LHCN-M2 (cell line): ENCODE measurements at regions not wholly inside any gene's neighbourhood (a gene's known extent, or its start where the extent isn't known, plus 50 kb on each side); places are given as distances from the start of the nearest gene placed in this dataset.
A peak's percentile ranks its signal among the peaks of the same experiment; 100 is the strongest.

Experiments used
- DNase-seq: peaks from one replicate; pipeline ENCODE4 v3.0.0-alpha.2; 2012; ENCODE audit warnings: low read depth

DNA sequence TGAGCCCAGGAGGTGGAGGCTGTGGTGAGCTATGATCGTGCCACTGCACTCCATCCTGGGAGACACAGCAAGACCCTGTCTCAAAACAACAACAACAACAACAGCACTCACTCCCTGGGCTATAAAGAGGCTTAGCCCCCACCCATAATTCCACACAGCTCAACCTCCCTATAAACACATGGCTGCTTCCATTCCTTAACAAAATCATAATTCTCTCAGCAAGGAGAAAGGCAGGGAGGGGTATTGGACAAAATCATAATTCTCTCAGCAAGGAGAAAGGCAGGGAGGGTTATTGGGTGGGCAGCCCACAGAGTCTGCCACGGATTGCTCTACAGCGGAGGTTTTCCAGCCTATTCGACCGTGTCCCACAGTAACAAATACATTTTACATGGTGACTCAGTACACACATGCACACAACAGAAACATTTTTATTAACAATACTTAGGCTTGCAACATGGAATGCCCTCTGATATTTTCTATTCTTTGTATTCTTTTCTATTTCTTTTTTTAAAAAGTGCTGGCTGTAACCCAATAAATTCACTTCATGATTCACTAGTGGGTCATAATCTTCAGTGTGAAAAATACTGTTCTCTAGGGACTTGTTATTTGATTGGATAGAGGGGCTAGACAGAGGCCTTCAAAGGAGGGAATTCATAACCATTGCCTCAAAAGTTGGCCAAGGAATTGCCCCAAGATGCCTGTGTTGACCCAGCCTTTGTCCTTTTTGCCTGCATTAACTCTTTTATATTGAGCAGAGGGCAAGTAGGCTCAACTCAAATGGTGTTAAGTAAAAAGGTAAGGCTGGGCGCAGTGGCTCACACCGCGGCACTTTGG is 50.6 kb upstream of the ZMYND8 start:
- DNase-seq, result peak; percentile 41

DNA sequence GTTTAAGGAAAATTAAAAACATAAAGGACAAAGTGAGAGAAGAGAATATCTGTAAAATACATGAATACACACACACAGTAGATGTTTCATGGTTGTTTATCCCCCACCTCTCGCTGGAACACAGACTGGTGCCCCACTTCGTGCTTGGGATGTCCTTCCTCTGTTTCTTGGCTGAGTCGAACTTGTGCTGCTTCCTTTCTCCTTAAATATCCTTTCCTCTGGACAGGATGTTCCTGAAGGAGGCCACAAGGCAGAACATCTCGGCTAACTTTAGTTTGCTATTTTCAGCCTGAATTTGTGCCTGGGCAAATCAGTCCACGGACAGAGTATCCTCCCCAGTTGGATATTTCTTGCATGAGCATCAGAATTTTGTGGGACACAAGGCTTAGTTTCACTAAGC is 54.7 kb upstream of the ZMYND8 start:
- DNase-seq, result peak; percentile 24

DNA sequence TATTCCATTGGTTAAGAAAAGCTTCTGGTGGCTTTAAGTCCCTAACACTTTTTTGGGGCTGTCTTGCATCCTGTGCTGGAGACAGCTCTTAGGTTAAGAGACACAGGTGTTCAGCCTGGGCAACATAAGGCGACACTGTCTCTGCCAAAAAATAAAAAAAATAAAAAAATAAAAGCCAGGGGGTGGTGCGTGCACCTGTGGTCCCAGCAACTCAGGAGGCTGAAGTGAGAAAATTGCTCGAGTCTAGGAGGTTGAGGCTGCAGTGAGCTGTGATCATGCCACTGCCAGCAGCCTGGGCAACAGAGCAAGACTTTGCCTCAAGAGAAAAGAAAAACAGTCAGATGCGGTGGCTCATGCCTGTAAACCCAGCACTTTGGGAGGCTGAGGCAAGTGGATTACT is 55.6 kb upstream of the ZMYND8 start:
- no peak for DNase-seq

DNA sequence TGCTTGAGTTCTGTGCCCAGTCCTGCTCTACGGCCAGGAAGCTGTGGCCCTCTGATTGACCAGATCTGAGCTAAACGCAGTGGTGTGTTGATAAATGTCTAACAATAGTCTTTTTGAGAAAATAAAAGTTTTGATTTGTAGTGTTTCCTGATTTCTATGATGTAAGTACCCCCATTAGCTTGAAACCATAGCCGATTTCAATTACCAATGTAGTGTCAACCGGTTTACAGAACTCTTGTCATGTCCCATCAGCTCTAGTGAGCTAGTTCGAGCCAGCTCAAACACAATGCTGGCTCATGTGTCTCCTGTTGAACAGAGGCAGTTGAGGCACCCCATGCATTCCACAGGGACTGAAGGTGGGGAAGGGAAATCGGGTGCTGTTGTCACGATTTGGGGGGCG is 56.7 kb upstream of the ZMYND8 start:
- DNase-seq, result no peak

DNA sequence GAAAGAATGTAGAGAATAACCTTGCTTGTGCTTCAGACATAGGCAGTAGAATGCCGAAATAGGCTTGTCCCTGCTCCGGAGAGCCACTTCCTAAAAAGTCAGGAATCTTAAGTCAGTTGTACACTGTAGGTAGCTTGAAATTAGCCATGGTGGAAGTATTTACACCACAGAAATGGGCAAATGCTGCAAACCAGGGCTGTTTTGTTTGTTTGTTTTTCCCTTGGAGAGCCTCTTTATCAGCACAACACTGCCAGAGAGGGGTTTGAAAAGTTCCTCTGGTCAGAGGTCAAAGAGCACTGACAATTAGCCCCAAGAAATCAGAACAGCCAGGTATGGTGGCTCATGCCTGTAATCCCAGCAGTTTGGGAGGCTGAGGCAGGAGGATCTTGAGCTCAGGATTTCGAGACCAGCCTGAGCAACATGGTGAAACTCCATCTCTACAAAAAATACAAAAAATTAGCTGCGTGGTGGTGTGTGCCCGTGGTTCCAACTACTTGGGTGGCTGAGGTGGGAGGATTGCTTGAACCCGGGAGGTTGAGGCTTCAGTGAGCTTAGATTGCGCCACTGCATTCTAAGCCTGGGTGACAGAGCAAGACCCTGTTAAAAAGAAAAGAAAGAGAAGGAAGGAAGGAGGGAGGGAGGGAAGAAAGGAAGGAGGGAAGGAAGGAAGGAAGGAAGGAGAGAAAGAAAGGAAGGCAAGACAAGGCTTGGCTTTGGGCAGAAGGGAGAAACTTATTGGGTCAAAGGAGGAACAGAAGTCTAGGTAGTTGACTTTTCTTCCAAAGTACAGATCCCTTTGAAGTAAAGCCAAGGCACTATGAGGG is 61.0 kb upstream of the ZMYND8 start:
- no peak for DNase-seq

DNA sequence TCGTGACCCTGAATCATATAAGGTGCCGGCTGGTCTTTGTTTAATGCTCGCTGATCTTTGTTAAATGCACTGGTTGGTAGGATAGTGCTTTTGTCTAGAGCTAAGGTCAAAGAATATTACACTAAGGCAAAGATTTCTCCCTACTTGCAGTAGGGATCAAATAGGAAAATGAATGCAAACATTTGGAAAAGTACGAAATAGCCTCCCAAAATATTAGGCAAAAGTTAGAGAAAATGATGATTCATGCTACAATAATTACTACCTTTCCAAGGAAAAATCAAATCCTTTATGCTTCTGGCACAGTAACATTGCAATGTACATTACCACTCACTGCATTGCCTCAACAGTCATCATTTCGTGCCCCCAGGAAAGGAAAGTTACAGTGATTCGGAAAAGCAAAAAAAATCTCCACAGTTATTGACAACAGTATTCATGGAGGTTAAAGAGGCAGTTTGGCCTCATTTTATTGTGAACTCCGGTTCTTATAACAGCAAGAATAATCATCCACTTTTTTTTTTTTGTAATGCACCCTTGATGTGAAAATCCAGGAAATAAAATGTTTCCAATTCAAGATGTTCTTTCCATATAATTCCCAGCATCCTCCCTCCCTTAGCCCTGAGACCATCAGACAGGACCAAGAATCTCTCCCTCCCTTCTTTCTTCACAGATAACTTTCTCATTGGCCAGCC is 61.7 kb upstream of the ZMYND8 start:
- no peak for DNase-seq

DNA sequence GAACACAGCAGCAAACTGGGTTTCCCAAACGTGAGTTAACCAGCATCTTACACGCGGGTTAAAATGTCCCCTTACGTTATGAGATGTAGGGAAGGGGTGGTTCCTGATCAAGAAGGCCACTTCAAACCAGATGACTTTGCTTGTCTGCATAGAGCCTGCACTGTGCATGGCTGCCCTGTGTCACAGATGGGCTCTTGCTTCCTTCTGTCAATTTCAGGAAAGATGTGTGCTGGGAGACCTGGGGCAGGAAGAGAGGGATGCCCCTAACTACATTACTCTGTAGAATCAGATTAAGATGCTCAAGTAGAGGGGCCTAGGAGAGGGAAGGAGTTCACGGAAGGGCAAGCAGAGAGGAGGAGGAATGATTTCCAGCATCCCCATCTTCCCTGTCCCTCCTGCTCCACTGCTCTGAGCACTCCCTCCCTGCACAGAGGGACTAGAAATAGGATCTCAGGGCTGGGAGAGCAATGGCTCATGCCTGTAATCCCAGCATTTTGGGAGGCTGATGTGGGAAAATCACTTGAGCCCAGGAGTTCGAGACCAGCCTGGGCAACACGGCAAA is 63.5 kb upstream of the ZMYND8 start:
- DNase-seq, result no peak

DNA sequence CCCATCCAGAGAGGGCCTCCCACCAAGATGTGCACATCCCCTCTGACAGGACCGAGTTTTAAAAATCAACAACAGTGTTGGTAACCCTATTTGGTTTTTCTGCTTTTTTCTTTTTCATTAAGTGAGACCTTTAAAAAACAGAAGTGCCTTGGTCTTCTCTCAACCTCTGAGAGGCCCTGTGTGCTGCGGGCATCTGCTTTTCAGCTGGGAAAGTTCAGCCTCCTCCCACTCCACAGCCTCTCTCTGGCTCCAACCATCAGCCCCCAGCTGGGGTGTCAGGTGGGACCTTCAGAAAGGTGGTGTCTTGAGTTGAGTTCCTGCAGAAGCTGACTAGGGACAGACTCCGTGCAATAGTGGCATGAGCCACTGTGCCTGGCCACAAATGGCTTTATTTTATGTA is 64.6 kb upstream of the ZMYND8 start:
- DNase-seq, result no peak

DNA sequence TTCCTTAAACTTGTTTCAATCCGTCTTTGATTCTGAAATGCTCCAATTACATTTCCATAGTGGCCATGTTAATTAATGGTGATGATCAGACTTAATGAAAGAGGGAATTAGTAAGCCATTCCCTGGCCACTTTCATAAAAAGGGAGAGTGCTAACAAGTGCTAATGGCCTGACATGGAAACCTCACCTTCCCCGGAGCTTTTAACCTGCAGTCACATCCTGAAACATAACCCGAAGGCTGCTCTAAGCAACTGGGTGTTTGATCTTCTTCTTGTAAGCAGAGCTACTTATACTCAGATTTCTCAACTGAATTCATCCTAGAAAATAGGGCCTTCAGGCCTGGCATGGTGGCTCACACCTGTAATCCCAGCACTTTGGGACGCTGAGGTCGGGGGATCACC is 67.1 kb upstream of the ZMYND8 start:
- DNase-seq, result no peak

DNA sequence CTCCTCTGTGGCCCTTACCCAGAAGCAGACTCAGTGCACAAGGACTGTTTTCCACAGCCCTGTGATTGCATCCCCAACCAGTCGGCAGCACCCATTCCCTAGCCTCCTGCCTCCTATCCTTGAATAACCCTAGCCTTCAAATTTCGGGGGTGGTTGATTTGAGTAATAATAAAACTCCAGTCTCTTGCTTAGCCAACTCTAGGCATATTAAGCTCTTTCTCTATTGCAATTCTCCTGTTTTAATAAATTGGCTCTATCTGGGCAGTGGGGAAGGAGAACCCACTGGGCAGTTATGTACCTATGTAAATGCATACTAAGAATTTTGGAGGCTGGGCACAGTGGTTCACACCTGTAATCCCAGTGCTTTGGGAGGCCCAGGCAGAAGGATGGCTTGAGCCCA is 70.6 kb upstream of the ZMYND8 start:
- no peak for DNase-seq

DNA sequence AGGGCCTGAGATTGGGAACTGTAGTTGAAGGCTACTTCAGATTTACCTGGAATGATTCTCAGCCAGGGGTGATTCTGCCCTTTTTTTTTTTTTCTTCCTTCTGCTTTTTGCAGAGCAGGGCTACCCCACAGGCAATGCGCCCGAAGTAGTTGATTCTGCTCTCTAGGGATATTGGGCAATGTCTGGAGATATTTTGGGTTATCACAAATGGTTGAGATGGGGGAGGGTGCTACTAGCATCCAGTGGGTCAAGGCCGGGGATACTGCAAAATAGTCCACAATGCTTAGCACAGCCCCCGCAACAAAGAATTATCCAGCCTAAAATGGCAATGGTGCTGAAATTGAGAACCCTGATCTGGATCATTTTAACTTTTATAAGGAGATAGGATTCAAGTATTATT is 71.2 kb upstream of the ZMYND8 start:
- DNase-seq, result no peak

DNA sequence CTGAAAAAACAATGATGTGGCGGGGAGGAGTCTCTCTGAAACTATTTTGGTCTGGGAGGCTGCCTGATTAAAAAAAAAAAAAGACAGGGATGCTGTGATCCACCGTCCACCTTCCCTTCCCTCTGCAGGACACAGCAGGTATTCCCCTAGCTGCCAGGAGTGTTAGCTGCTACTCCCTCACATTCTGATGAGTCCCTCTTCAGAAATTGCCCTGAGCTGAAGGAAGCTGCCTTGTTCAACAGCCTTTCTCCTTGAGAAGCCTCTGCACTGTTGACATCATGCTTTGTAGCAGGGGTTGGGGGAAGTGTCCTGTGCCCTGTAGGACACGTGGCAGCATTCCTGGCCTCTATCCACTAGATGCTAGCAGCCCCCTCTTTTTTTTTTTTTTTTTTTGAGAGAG is 71.7 kb upstream of the ZMYND8 start:
- DNase-seq, result no peak

DNA sequence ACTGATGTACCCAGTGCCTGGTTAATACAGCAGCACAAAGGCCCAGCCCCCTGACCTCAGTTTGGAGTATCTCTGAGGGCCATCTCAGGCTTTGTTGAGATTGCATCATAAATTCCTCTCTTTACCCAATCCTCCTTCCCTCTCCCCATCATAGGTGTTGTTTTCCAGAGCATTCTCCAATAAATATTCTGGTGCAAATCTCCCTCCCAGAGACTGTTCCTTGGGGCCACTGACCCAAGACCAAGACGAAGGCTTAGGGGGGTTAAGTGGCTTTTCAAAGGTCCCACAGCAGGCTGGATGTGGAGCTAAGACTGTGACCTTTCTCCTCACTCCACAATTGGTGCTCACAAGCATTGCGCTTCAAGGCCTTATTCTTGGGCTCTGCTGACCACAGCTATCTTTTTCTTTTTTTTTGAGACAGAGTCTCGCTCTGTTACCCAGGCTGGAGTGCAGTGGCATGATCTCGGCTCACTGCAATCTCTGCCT is 72.4 kb upstream of the ZMYND8 start:
- no peak for DNase-seq

DNA sequence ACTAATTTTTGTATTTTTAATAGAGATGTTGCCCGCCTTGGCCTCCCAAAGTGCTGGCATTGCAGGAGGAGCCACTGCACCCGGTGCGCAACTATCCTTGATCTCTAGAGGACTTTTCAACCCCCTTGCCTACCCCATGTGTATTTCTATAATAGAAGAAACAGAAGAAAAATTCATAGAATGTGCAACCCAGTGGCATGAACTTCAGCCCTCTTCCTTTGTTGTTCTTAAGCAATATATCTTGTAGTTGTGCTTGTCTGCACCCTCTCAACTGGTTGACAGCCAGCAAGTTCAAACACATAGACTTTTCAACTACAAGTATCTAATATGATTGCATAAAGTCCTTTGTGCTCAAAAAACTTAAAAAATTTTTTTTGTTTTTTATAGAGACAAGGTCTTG is 72.3 kb upstream of the NCOA3 start:
- DNase-seq, result no peak

DNA sequence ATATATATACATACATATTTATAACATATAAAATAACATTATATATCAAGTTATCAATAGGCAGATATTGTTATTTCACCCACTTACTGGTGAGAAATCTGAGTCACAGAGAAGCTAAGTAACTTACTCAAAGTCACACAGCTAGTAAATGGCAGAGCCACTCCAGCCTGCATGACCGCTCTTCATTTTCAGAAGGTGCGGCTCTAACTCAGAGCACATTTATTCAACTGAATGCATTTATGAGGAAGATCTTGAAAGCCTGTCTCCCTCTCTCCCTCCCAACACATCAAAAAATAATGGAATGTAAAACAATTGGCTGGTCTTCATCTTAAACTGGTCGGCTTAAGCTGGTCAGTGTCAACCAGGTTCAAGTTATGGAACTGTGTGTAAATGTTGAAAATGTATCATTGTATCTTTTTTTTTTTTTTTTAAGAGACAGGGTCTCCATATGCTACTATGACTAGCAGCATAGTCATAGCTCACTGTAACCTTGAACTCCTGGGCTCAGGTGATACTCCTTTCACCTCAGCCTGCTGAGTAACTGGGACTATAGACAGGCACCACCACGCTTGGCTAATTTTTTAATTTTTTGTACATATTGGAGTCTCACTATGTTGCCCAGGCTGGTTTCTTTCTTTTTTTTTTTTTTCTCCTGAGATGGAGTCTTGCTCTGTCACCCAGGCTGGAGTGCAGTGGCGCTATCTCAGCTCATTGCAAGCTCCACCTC is 70.7 kb upstream of the NCOA3 start:
- DNase-seq, result no peak

DNA sequence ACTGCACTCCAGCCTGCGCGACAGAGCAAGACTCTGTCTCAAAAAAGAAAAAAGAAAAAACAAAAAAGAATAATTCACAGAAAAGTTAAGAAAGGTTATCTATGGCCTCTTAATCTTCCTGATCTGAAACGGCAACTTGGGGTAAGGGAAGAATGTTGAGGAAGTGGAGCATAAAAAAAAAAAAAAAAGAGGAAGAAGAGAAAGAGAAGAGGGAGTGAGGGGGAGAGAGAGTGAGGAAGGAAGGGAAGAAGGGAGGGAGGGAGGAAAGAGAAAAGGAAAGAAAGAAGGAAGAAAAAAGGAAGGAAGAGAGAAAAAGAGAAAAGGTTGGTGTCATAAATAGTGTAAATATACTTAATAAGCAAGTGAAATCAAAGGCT is 68.9 kb upstream of the NCOA3 start:
- no peak for DNase-seq

DNA sequence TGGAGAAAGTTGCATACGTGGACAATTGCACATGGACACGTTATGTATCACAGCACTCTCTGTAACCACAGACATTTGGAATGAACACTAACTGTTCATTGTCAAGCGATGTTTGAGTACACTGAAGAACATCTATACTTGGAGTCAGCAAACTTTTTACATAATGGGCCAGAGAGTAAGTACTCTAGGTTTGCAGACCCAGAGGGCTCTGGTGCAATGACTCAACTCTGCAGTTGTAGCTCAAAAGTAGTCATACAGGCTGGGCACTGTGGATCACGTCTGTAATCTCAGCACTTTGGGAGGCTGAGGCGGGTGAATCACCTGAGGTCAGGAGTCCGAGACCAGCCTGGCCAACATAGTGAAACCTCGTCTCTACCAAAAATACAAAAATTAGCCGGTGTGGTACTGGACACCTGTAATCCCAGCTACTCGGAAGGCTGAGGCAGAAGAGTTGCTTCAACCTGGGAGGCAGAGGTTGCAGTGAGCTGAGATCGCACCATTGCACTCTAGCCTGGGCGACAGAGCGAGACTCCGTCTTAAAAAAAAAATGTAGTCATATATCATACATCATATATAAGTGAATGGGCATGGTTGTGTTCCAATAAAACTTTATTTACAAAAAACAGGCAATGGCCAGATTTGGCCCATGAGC is 67.4 kb upstream of the NCOA3 start:
- peak; percentile 57 for DNase-seq

DNA sequence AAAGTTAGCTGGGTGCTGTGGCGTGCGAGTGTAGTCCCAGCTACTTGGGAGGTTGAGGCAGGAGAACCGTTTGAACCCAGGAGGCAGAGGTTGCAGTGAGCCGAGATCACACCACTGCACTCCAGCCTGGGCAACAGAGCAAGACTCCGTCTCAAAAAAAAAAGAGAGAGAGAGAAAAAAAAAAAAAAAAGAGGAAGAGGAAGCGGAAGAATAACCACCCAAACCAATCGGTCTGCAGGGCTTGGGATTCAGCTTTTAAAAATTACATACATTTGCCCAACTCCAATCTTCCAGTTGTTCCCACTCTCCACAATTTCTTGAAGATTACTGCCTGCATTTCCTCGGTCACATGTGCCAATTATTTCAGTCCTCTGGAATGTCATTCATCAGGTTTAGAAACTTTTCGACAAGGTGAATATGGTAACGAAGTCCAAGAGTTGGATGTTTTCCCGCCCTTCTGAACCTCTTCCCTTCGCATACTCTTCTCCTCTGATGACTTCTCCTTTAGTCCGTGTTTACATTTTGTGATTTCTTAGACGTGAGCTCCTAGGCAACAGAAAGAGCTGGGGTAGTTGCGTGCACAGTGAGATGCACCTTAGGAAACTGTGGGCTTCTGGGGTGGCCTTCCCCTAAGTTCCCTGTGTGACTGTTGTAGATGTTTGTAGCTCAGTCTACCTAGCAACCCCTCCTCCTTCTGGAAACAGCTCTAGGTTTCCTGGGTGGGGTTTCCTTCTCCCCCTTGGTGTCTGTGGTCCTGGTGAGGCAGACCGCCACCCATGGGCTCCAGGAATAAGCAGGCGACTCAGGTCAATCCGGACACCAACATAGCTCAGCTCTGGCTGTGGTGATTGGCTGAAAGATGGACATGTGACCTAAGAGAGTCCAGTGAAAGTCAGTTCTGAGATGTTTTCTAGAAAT is 63.0 kb upstream of the NCOA3 start:
- DNase-seq, result no peak

DNA sequence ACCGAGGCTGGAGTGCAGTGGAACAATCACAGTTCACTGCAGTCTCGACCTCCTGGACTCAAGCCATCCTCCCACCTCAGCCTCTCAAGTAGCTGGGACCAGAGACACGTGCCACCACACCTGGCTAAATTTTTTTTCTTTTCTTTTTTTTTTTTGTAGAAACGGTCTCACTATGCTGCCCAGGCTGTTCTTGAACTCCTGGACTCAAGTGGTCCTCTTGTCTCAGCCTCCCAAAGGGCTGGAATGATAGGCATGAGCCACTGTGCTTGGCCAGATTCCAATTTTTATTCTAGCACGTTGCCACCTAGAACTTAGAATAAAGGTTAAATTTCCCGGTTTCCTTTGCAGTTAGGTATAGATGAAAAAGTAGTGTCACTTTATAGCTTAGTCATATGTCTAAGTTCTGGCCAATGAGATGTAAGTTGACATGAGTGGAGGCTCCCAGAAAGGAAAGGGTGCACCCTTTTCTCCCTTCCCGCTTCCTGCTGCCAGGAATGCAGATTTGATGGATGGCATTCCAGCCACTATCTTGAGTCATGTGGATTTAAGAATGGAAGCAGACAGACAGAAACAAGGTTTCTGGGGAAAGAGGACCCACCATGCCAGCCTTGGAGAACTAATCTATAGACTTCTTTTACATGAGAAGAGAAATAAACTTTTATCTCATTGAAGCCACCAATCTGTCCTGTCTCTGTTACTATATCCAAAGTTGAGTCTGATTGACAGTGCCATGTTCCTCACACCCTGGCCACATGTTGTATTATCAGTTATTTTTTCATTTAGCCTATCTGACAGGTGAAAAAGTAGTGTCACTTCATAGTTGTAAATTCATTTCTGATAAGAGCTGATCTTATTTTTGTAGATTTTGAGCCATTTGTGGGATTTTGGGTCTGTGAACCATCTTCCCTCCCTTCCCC is 60.6 kb upstream of the NCOA3 start:
- peak; percentile 50 for DNase-seq
